K562 (cell line): ENCODE measurements at regions not wholly inside any gene's neighbourhood (a gene's known extent, or its start where the extent isn't known, plus 50 kb on each side); places are given as distances from the start of the nearest gene placed in this dataset.

Experiments
- ATAC-seq: fragments of 200-7000 bp; cut with Tn5 transposase; 3 replicates; pipeline ENCODE4 v1.9.1; 2020; ENCODE audit warnings: moderate library complexity
- BruUV-seq: library from RNA; stranded (reverse); fragments of 400-500 nt; replicated peaks from 2 replicates; lab custom pipeline; 2021; lab: Mats Ljungman, UMichigan
- CTCF ChIA-PET: fragments of 300-600 bp; formaldehyde crosslinking; extraction: SDS; loops from one replicate; lab custom pipeline; 2021; ENCODE audit warnings: low intra/inter-chr PET ratio; lab: Yijun Ruan, JAX
- POLR2A ChIA-PET: fragments of 300-600, 350-650 bp; sonication (Branson Sonifier 250); formaldehyde crosslinking; extraction: SDS; loops from one replicate; lab custom pipeline; 2021; ENCODE audit warnings: antibody characterized with exemption, inconsistent platforms; lab: Yijun Ruan, JAX
- DNase-seq, 4 experiments: peaks; one replicate each; pipeline versions ENCODE4 v3.0.0 to v3.0.0-alpha.2; 2011 to 2018; ENCODE audit warnings: low spot score in 3 of 4, mixed read lengths in 3 of 4; ENCODE audit errors: extremely low read depth in 1 of 4
- FAIRE-seq: peaks from 2 replicates; lab custom pipeline; 2011; peaks lifted over from hg19 to GRCh38; lab: Jason Lieb, UNC
- H2AFZ ChIP-seq: 2 replicates; pipeline ENCODE4 v1.6.0; 2011; ENCODE audit warnings: low read depth, low read length, control low read depth, inconsistent platforms
- H3K27ac ChIP-seq: fragments of 200-600 bp; 3 replicates; pipeline ENCODE4 v1.8.0; 2011; ENCODE audit warnings: low read depth, mild to moderate bottlenecking, control low read depth, inconsistent platforms, low read length, moderate library complexity, mixed read lengths; ENCODE audit errors: extremely low read depth
- H3K27me3 ChIP-seq, 2 experiments: fragments of 300-600 bp in 1 of 2; 2 replicates in 1 of 2; 3 replicates in 1 of 2; pipeline versions ENCODE4 v1.6.0 to v1.8.0; 2011; ENCODE audit warnings: inconsistent platforms in 2 of 2, low read length in 2 of 2, mild to moderate bottlenecking in 1 of 2, mixed read lengths in 1 of 2, moderate library complexity in 1 of 2; ENCODE audit not compliant: control insufficient read depth in 2 of 2, insufficient read depth in 2 of 2
- H3K36me3 ChIP-seq: fragments of 300-600 bp; 3 replicates; pipeline ENCODE4 v1.8.0; 2011; ENCODE audit warnings: mild to moderate bottlenecking, low read length, inconsistent platforms; ENCODE audit not compliant: control insufficient read depth, insufficient read depth
- H3K4me1 ChIP-seq, 2 experiments: fragments of 200-600 bp in 1 of 2; replicated peaks in 1 of 2; 2 replicates in 1 of 2; 3 replicates in 1 of 2; pipeline versions ENCODE4 v1.5.1 to v1.8.0; 2011; ENCODE audit warnings: inconsistent platforms in 2 of 2, low read length in 2 of 2, mild to moderate bottlenecking in 1 of 2, mixed read lengths in 1 of 2, moderate library complexity in 1 of 2; ENCODE audit not compliant: control insufficient read depth in 2 of 2, insufficient read depth in 2 of 2
- H3K4me2 ChIP-seq: 2 replicates; pipeline ENCODE4 v1.6.1; 2011; ENCODE audit warnings: low read length, control low read depth, inconsistent platforms, mixed read lengths; ENCODE audit not compliant: insufficient read depth
- H3K4me3 ChIP-seq: fragments of 200-600 bp; sonication (generic), shearing (Covaris generic); 2 replicates; pipeline ENCODE4 v1.5.1; 2016; ENCODE audit warnings: control low read depth, inconsistent platforms
- H3K79me2 ChIP-seq: fragments of 200-600 bp; 3 replicates; pipeline ENCODE4 v1.8.0; 2011; ENCODE audit warnings: low read length, inconsistent platforms; ENCODE audit not compliant: control insufficient read depth, insufficient read depth
- H3K9ac ChIP-seq, 2 experiments: 2 replicates each; pipeline versions ENCODE4 v1.6.0 to v1.6.1; 2011; ENCODE audit warnings: low read depth in 2 of 2, low read length in 2 of 2, control low read depth in 1 of 2, inconsistent platforms in 1 of 2, mild to moderate bottlenecking in 1 of 2, mixed read lengths in 1 of 2; ENCODE audit not compliant: insufficient read depth in 1 of 2
- H3K9me1 ChIP-seq: one replicate; pipeline ENCODE4 v1.6.0; 2011; ENCODE audit warnings: inconsistent platforms, mild to moderate bottlenecking, low read length, moderate library complexity; ENCODE audit not compliant: control insufficient read depth, insufficient read depth
- H3K9me3 ChIP-seq: replicated peaks from 2 replicates; pipeline ENCODE4 v1.5.1; 2011; ENCODE audit warnings: low read depth, low read length, inconsistent platforms; ENCODE audit not compliant: control insufficient read depth, insufficient read depth
- H4K20me1 ChIP-seq: replicated peaks from 2 replicates; pipeline ENCODE4 v1.6.1; 2011; ENCODE audit warnings: low read length, inconsistent platforms, mixed read lengths; ENCODE audit not compliant: control insufficient read depth, insufficient read depth
- ARNT ChIP-seq, 2 experiments: fragments of 450-650 bp; IDR thresholded peaks; 2 replicates each; pipeline ENCODE4 v1.6.1; 2016; ENCODE audit warnings: mild to moderate bottlenecking in 1 of 2
- BCLAF1 ChIP-seq, 2 experiments: fragments of 450-650 bp in 1 of 2; IDR thresholded peaks; 2 replicates each; pipeline ENCODE4 v1.6.1; 2011 to 2017; ENCODE audit warnings: low read depth in 2 of 2, antibody characterized with exemption in 1 of 2, borderline replicate concordance in 1 of 2, low read length in 1 of 2, mild to moderate bottlenecking in 1 of 2, mixed read lengths in 1 of 2; ENCODE audit not compliant: control insufficient read depth in 1 of 2
- ELF2 ChIP-seq: fragments of 250-450 bp; sonication (Bioruptor Pico); IDR thresholded peaks from 2 replicates; pipeline ENCODE4 v1.5.0; 2021; ENCODE audit warnings: mild to moderate bottlenecking
- ELF4 ChIP-seq: fragments of 450-650 bp; formaldehyde crosslinking; IDR thresholded peaks from 2 replicates; pipeline ENCODE4 v1.4.0; 2022; ENCODE audit warnings: missing genetic modification characterization
- KAT2B ChIP-seq: IDR thresholded peaks from one replicate; pipeline ENCODE4 v1.6.1; 2012; ENCODE audit warnings: low read depth, mild to moderate bottlenecking, control low read depth, inconsistent platforms, low read length, moderate library complexity
- MAFK ChIP-seq: IDR thresholded peaks from 2 replicates; pipeline ENCODE4 v1.6.1; 2011; ENCODE audit warnings: low read length, improper control_type of control experiment
- MLLT1 ChIP-seq, 2 experiments: fragments of 450-650 bp; IDR thresholded peaks; 2 replicates each; pipeline ENCODE4 v1.6.1; 2016
- NFIX ChIP-seq: fragments of 250-450 bp; sonication (Bioruptor Pico); IDR thresholded peaks from 2 replicates; pipeline ENCODE4 v1.4.0; 2020; ENCODE audit warnings: low read depth, mild to moderate bottlenecking, moderate library complexity
- RBM17 ChIP-seq: fragments of 200-400 bp; formaldehyde crosslinking; IDR thresholded peaks from 2 replicates; pipeline ENCODE4 v1.6.1; 2017; ENCODE audit warnings: low read depth, mild to moderate bottlenecking, low read length, borderline replicate concordance
- ZNF24 ChIP-seq: fragments of 450-650 bp; IDR thresholded peaks from 2 replicates; pipeline ENCODE4 v1.6.1; 2016
- ZNF316 ChIP-seq: fragments of 450-650 bp; IDR thresholded peaks from 2 replicates; pipeline ENCODE4 v1.6.1; 2016
- ZNF507 ChIP-seq: conservative IDR thresholded peaks from 2 replicates; pipeline ENCODE4 v1.6.1; 2017; ENCODE audit warnings: missing genetic modification characterization, missing compliant biosample characterization
- WGBS: fragments of 100-300 bp; shearing (Covaris generic); methylation state at CpG from one replicate; pipeline ENCODE4 v1.1.6; 2016; ENCODE audit warnings: low coverage, mixed read lengths; ENCODE audit not compliant: insufficient coverage; ENCODE audit errors: missing lambda C conversion rate; 5-methylcytosine and 5-hydroxymethylcytosine counted together
- in situ Hi-C: fragments of 300-500 bp; cut with MboI; formaldehyde crosslinking; loops from 4 replicates; pipeline ENCODE4 v1.15.0; 2018; ENCODE audit warnings: inconsistent platforms, mixed read lengths
- intact Hi-C: fragments of 100-400 bp; cut with micrococcal nuclease; formaldehyde crosslinking; loops from 2 replicates; pipeline ENCODE4 v1.14.2; 2022

GRCh38 chrX:6734844-6735634, 200.1 kb upstream of the VCX3A start:
- no peaks in the 10 kb centered on the region for H3K27me3 ChIP-seq
- H3K79me2 ChIP-seq = no peaks in the 10 kb centered on the region
- intact Hi-C loops = no loop called here
- BruUV-seq = no TSS peak
- in situ Hi-C loops = no loop called here
- no peaks in the 10 kb centered on the region for H3K9me3 ChIP-seq
- 0% methylated on average over 6 of the region's 6 CpGs for WGBS
- DNase-seq = no peak
- TF ChIP-seq ZNF316 (0 out of 2 replicates have a peak, but pooled peaks have one; percentile 25), MAFK (peak; percentile 6; the same call in 1 of the 2 replicates), ELF2 (CRISPR knock-in tag) (no peak)
- H2AFZ ChIP-seq = no peak overlapping the region
- no peak for FAIRE-seq
- no peaks in the 10 kb centered on the region for H4K20me1 ChIP-seq
- H3K4me1 ChIP-seq = no peaks in the 10 kb centered on the region
- no peak overlapping the region for H3K4me3 ChIP-seq
- H3K36me3 ChIP-seq = no peaks in the 10 kb centered on the region
- H3K9ac ChIP-seq = no peak overlapping the region
- H3K4me2 ChIP-seq = no peak overlapping the region
- H3K9me1 ChIP-seq = no peaks in the 10 kb centered on the region
- no peak overlapping the region for H3K27ac ChIP-seq
- CTCF ChIA-PET = no interaction called here
- POLR2A ChIA-PET = no interaction called here
- no peak for ATAC-seq

GRCh38 chrX:6732101-6732500, 197.2 kb upstream of the VCX3A start:
- ATAC-seq (no peak), DNase-seq (no peak), FAIRE-seq (no peak)
- Histone ChIP-seq H3K27me3 (no peaks in the 10 kb centered on the region), H3K36me3 (no peaks in the 10 kb centered on the region), H3K4me1 (no peaks in the 10 kb centered on the region), H4K20me1 (no peaks in the 10 kb centered on the region), H3K79me2 (no peaks in the 10 kb centered on the region), H3K9me3 (no peaks in the 10 kb centered on the region), H3K9ac (no peak overlapping the region), H3K4me2 (no peak overlapping the region), H3K9me1 (no peaks in the 10 kb centered on the region), H3K4me3 (no peak overlapping the region), H3K27ac (no peak overlapping the region), H2AFZ (no peak overlapping the region)
- POLR2A ChIA-PET = no interaction called here
- in situ Hi-C loops (no loop called here), intact Hi-C loops (no loop called here)
- BruUV-seq = no TSS peak
- CTCF ChIA-PET = no interaction called here
- WGBS = 0% methylated on average over 1 of the region's 1 CpG
- TF ChIP-seq NFIX (CRISPR knock-in tag) (no peak), BCLAF1 (IDR thresholded peaks at IDR 0.05; ENCODE audit: borderline replicate concordance in 1 of 2, control insufficient read depth in 1 of 2, low read depth in 2 of 2, low read length in 1 of 2) (no peak), MLLT1 (IDR thresholded peaks at IDR 0.05) (no peak), RBM17 (no peak), ELF4 (CRISPR knock-in tag) (no peak), KAT2B (no peak), ZNF24 (no peak), ARNT (IDR thresholded peaks at IDR 0.05) (no peak), ZNF507 (tag) (no peak)
